NCI-H146 (cell line): ENCODE measurements at regions not wholly inside any gene's neighbourhood (a gene's known extent, or its start where the extent isn't known, plus 50 kb on each side); places are given as distances from the start of the nearest gene placed in this dataset.
A peak's percentile ranks its signal among the peaks of the same experiment; 100 is the strongest.
"Not testable (repeated sequence)": the region's sequence is repeated elsewhere in the genome, so short reads cannot be mapped to it uniquely, and the experiment has no call there.

ENCODE experiments used
- DNase-seq: peaks from one replicate; lab custom pipeline; 2025; lab: John Stamatoyannopoulos, UW

GRCh38 chr13:22966753-22967152 is 214.0 kb upstream of the SGCG start:
- DNase-seq = not testable (repeated sequence)

GRCh38 chr13:22967669-22968068 is 213.1 kb upstream of the SGCG start:
- no peak for DNase-seq

DNA sequence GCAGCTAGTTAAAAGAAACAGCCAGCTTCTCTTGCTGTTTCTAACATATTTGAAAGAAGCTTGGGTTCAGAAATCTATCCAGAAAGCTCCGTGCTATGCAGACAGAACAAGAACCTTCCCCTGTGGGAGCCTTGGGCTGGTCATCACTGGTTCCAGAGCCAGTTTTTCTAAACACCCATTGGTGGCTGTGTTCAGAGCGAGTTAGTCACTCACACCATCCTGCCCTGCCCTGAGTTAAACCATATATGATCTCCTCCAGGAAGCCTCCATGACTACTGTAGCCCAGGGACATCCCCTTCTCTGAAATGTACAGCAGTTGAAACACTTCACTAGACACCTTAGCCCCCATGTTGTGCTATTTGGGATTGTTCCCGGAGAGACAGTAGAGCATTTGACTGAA is 200.8 kb upstream of the SGCG start:
- no peak for DNase-seq

- DNase-seq = no peak
Observed at GRCh38 chr13:22980936-22981335, 199.8 kb upstream of the SGCG start.

GRCh38 chr13:22993148-22993547 is 187.6 kb upstream of the SGCG start:
- no peak for DNase-seq

GRCh38 chr13:23003446-23003845 is 177.3 kb upstream of the SGCG start:
- no peak for DNase-seq

- DNase-seq = no peak
Observed at GRCh38 chr13:23007426-23007825, 173.4 kb upstream of the SGCG start.

DNA sequence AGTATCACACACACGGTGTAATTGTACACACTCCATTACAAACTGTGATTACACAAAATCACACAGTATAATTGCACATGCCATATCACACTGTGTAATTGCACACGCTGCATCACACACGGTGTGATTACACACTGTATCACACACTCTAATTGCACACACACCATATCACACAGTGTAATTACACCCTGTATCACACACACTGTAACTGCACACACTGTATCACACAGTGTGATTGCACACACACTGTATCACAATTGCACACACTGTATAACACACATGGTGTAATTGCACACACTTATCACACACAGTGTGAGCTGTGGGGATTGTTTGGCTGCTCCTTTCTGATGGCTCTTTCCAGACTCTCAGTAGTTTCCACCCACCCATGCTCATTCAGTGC is 162.6 kb upstream of the SGCG start:
- DNase-seq = no peak

GRCh38 chr13:23020246-23020843 is 160.4 kb upstream of the SGCG start:
- peak; percentile 14 for DNase-seq

- no peak for DNase-seq
Observed at GRCh38 chr13:23021906-23022305, 158.9 kb upstream of the SGCG start.

GRCh38 chr13:23022704-23023103 is 158.1 kb upstream of the SGCG start:
- no peak for DNase-seq

- no peak for DNase-seq
Observed at GRCh38 chr13:23025864-23026608, 154.7 kb upstream of the SGCG start.

- DNase-seq = no peak
Observed at GRCh38 chr13:23039266-23039935, 141.4 kb upstream of the SGCG start.

- no peak for DNase-seq
Observed at GRCh38 chr13:23042181-23042580, 138.6 kb upstream of the SGCG start.

DNA sequence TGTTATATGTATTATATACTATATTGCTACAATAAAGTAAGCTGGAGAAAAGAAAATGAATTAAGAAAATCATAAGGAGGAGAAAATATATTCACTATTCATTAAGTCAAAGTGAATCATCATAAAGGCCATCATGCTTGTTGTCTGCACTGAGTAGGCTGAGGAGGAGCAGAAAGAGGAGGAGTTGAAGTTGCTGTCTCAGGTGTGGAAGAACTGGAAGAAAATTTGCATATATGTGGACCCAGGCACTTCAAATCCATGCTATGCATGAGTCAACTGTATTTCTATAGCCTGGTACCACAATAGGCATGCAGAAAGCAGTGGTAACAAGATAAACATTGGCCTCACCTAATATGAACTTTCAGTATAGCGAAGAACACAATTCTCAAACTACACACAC is 135.9 kb upstream of the SGCG start:
- no peak for DNase-seq

DNA sequence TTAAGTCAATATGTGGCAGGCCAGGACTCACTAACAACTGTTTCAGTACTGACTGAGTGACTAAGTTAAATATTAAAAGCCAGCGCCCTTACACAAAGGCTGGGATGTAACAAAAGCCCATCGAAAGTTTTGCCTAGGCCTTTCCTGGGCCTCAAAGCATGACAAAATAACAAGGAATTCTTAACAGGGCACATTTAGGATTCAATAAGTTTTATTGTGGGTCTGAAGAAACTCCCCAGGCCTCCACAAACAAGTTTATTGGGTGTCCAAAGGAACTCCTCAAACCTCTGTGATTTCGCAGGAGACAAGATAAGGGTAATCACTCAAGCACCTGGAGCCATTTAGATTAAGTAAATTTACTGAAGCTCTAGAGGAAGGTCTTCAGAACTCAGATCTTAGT is 130.7 kb upstream of the SGCG start:
- DNase-seq = no peak

- not testable (repeated sequence) for DNase-seq
Observed at GRCh38 chr13:23053711-23054110, 127.1 kb upstream of the SGCG start.

DNA sequence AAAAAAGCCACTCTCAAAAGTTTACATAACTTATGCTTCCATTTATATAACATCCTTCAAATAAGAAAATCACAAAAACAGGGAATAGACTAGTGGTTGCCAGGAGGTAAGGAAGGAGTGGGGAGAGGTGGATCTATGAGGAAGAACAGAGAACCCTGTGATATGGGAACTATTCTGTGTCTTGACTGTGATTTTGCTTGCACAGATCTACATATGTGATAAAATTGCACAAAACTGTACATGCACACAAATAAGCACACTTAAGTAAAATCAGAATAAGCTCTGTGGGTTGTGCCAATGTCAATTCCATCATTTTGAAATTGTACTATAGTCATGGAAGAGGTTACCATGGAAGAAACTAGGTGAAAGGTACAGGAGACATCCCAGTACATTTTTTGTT is 121.6 kb upstream of the SGCG start:
- no peak for DNase-seq

DNA sequence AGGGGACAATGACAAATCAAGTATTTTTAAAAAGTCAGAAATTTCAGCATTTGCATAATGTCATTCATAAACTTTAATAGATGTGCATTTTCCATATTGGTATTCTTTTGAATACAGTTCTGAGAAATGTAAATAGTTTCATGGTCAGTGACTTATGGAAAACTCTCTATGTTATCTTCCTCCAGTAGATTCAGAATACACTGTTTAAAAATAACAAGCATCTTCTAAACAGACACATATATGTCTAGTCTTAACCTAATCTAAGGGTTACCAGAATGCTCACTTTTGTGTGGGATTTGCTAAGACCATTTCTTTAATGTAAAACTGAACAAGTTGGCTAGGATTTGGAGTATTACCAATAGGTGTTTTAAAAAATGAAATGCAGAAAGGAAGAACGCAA is 119.8 kb upstream of the SGCG start:
- no peak for DNase-seq

DNA sequence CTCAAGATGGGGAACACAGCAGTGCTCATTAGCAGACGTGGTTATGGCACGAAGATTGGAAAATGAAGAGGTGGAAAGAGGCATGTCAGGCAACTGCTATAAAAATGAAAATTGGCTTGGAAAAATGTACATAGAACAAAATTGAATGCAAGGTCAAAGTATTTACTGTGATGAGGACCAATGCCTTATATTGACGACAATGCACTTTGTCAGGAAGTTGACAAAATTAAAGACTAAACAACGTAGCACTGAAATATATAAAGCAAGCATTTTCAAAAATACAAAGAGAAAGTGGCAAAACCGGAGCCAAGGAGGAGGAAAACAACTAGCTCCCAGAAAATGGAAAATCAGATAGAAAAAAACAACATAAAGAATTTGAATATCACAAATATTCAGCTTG is 113.7 kb upstream of the SGCG start:
- no peak for DNase-seq

GRCh38 chr13:23069566-23069965 is 111.2 kb upstream of the SGCG start:
- no peak for DNase-seq

DNA sequence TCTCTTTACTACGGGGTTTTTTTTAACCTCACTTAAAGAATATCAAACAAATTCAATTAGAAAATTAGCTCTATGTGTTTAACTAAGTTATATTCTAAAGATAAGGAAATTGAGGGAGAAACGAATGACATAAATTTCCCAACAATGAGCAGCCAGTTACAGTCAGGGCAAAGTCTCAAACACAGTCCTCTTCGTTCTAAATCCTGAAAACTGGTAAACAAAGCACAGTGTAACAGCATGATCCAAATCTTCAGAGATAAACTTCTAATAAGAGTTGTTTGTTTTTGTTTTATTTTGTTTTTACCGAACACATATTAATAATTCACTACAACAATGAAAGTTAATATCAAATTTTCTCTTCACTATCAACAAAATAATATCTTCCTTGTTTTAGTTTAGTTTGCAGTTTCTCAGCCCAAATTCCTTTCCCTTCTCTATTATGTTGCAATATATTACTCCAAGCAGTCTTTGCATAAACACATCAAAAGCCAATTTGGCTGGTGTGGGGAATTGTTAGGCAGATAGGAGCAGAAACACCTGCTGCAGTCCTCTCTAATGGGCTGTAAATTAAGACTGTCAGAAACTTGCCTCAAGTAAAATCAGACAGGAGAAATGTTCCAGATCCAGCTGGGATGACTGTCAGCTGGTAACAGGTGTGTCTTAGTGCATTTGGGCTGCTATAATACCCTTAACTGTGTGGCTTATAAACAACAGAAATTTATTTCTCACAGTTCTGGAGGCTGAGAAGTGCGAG is 106.5 kb upstream of the SGCG start:
- DNase-seq = no peak

DNA sequence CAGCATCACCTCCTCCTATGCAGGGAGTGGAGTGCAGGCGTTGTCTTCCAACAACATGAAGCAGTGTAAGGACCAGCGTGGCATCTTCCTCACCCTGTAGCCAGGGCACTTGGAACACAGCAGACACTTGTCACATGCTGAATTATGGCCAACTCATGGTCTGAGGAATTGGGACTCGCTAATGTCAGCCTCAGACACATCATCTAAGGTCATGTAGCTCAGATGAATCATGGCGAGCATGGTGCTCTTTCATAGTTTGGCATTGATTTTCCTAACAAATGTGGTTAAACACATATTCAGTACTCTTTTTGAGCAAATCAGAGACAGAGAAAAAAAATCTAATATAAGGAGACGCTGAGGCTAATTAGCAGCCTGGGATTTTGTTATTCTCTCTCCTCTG is 99.6 kb upstream of the SGCG start:
- no peak for DNase-seq
